Ishikawa (cell line): ENCODE measurements at regions not wholly inside any gene's neighbourhood (a gene's known extent, or its start where the extent isn't known, plus 50 kb on each side); places are given as distances from the start of the nearest gene placed in this dataset.

Experiments
- CEBPB ChIP-seq: IDR thresholded peaks from 2 replicates; pipeline ENCODE4 v1.6.1; 2012
- CREB1 ChIP-seq: IDR thresholded peaks from 2 replicates; pipeline ENCODE4 v1.6.1; 2012; ENCODE audit warnings: low read depth
- EGR1 ChIP-seq: IDR thresholded peaks from 2 replicates; pipeline ENCODE4 v1.6.1; 2012
- EP300 ChIP-seq: IDR thresholded peaks from 2 replicates; pipeline ENCODE4 v1.6.1; 2012; ENCODE audit warnings: borderline replicate concordance
- FOXM1 ChIP-seq: IDR thresholded peaks from 2 replicates; pipeline ENCODE4 v1.6.1; 2012; ENCODE audit warnings: low read depth, borderline replicate concordance
- NFIC ChIP-seq: IDR thresholded peaks from 2 replicates; pipeline ENCODE4 v1.6.1; 2012
- RAD21 ChIP-seq: IDR thresholded peaks from 2 replicates; pipeline ENCODE4 v1.6.1; 2012; ENCODE audit warnings: low read depth
- TAF1 ChIP-seq: IDR thresholded peaks from 2 replicates; pipeline ENCODE4 v1.6.1; 2012; ENCODE audit warnings: low read depth, mild to moderate bottlenecking
- TCF12 ChIP-seq: IDR thresholded peaks from 2 replicates; pipeline ENCODE4 v1.6.1; 2012; ENCODE audit warnings: low read depth
- TEAD4 ChIP-seq: IDR thresholded peaks from 2 replicates; pipeline ENCODE4 v1.6.1; 2012
- YY1 ChIP-seq: IDR thresholded peaks from 2 replicates; pipeline ENCODE4 v1.6.1; 2012; ENCODE audit warnings: low read depth
- ZBTB7A ChIP-seq: IDR thresholded peaks from 2 replicates; pipeline ENCODE4 v1.6.1; 2012; ENCODE audit warnings: low read depth
- TF ChIP-seq, protein P1 (sequence below): IDR thresholded peaks from 2 replicates; pipeline ENCODE4 v1.6.1; 2012
- TF ChIP-seq, protein P2 (sequence below): IDR thresholded peaks from 2 replicates; pipeline ENCODE4 v1.6.1; 2012; ENCODE audit warnings: low read depth, mild to moderate bottlenecking
- TF ChIP-seq, protein P3 (sequence below): IDR thresholded peaks from 2 replicates; pipeline ENCODE4 v1.6.1; 2012

DNA sequence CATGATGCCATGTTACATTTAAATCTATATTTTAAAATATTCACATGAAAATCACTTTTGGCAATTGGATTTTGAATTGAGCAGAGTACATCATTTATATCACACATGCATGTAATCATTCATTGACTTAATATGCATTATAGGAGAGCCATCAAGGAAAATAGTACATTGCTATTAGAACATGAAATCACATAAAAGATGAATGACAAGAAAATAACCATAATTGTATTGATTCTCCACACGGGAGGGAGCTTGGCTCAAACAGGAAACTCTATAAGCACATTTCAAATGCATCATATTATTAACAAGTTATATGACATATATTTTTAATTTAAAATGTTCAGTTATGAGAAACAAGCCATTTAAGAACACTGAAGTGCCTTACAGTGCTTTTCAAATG lies 208.6 kb upstream of the PRR20A start:
- TF ChIP-seq TEAD4: no peak
- TF ChIP-seq, protein P1, sequence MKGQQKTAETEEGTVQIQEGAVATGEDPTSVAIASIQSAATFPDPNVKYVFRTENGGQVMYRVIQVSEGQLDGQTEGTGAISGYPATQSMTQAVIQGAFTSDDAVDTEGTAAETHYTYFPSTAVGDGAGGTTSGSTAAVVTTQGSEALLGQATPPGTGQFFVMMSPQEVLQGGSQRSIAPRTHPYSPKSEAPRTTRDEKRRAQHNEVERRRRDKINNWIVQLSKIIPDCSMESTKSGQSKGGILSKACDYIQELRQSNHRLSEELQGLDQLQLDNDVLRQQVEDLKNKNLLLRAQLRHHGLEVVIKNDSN: no peak

DNA sequence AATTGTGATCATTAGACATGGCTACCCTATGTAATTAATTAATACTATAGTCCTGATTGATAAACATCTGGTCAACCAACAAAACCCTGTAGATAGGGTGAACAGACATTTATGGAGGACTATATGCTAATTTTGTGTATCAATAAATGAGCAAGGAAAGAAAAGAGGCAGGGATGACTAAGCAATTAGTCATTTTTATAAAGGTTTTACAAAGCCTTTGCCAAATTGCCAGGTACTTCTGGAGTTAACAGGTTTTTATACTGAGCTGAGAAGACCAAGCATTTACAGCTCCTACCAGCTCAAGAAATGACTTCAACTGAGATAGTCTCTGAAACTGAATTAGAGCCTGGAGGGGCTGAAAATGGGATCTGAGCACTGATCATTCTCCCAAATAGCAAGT lies 186.8 kb upstream of the PRR20A start:
- TF ChIP-seq, protein P2, sequence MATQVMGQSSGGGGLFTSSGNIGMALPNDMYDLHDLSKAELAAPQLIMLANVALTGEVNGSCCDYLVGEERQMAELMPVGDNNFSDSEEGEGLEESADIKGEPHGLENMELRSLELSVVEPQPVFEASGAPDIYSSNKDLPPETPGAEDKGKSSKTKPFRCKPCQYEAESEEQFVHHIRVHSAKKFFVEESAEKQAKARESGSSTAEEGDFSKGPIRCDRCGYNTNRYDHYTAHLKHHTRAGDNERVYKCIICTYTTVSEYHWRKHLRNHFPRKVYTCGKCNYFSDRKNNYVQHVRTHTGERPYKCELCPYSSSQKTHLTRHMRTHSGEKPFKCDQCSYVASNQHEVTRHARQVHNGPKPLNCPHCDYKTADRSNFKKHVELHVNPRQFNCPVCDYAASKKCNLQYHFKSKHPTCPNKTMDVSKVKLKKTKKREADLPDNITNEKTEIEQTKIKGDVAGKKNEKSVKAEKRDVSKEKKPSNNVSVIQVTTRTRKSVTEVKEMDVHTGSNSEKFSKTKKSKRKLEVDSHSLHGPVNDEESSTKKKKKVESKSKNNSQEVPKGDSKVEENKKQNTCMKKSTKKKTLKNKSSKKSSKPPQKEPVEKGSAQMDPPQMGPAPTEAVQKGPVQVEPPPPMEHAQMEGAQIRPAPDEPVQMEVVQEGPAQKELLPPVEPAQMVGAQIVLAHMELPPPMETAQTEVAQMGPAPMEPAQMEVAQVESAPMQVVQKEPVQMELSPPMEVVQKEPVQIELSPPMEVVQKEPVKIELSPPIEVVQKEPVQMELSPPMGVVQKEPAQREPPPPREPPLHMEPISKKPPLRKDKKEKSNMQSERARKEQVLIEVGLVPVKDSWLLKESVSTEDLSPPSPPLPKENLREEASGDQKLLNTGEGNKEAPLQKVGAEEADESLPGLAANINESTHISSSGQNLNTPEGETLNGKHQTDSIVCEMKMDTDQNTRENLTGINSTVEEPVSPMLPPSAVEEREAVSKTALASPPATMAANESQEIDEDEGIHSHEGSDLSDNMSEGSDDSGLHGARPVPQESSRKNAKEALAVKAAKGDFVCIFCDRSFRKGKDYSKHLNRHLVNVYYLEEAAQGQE: no peak
- no peak for TF ChIP-seq TEAD4

DNA sequence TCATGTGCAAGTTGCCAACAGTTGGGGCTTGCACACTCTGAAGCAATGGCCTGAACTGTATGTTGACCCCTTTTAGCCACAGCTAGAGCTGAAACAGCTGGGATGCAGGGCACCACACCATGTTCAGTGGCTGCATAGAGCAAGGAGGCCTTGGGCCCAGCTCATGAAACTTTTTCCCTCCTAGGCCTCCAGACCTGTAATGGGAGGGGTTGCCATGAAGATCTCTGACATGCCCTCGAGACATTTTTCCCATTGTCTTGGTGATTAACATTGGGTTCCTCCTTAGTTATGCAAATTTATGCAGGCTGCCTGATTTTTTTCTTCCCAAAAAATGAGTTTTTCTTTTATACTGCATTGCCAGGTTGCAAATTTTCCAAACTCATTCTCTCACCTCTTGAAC lies 165.1 kb upstream of the PRR20A start:
- TF ChIP-seq TCF12: no peak
- no peak for TF ChIP-seq YY1
- TF ChIP-seq NFIC: no peak
- TF ChIP-seq EP300: no peak
- TF ChIP-seq, protein P1: no peak

DNA sequence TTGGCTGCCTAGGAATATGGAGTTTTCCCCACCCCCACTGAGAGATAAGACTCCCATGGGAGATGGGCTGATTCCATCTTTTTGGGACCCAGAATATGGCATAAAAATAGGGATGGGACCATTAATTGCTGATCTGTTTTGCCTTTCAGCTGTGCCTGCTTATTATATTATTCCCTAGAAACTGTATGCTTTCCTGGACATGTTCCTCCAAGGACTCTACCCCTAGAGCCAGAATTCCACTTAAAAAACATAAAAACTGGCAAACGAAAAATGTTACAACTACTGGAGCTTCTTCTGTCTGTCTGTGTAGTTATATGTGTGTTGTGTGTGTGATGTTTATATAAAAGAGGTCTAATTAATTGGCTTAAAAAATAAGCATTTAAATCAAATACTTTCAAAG lies 159.9 kb upstream of the PRR20A start:
- TF ChIP-seq CEBPB (no peak), FOXM1 (no peak), ZBTB7A (no peak), TEAD4 (no peak)

DNA sequence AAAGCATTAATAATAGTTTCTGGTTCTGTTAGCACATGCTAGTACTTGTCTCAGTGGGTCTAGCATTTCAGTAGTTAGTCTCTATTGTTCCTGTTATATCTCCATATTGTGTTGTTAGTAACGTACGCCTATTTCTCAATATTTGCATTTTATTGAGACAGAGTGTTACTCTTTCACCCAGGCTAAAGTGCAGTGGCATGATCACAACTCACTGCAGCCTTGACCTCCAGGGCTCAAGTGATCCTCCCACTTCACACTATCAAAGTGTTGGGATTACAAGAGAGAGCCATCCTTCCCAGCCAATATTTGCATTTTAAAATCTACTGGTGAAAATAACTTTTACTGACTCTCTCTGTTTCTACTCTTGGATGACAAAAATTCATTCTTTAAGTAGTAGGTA lies 154.6 kb upstream of the PRR20A start:
- TF ChIP-seq NFIC: no peak
- TF ChIP-seq, protein P3, sequence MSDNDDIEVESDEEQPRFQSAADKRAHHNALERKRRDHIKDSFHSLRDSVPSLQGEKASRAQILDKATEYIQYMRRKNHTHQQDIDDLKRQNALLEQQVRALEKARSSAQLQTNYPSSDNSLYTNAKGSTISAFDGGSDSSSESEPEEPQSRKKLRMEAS: no peak
- TF ChIP-seq, protein P1: no peak
- TF ChIP-seq YY1: no peak
- TF ChIP-seq FOXM1: no peak
- TF ChIP-seq TEAD4: no peak
- TF ChIP-seq RAD21: no peak
- no peak for TF ChIP-seq TAF1
- TF ChIP-seq CEBPB: no peak
- TF ChIP-seq, protein P2: no peak
- no peak for TF ChIP-seq EGR1
- no peak for TF ChIP-seq TCF12
- no peak for TF ChIP-seq ZBTB7A
- TF ChIP-seq CREB1: no peak

DNA sequence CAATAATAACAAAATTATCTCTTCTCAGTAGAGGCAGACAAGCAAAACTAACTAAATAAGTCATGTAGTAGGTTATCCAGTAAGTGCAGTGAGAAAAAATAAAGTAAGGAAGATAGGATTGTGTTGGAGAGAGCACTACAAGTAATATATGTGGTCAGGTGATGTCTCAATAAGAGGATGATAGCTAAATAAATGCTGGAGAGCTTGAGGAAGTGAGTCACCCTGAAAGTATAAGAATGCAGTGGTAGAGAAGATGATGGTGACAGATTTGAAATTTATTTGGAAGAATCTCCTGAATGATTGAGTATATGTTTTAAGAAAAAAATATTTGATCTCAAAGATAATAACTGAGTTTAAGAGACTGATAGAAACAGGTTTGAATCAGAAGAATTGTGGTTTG lies 152.2 kb upstream of the PRR20A start:
- TF ChIP-seq NFIC (no peak), CREB1 (no peak), TEAD4 (no peak), FOXM1 (no peak), TCF12 (no peak), EGR1 (no peak), ZBTB7A (no peak), EP300 (no peak), CEBPB (no peak), YY1 (no peak), RAD21 (no peak), TAF1 (no peak)
- TF ChIP-seq, protein P3: no peak
- TF ChIP-seq, protein P1: no peak
- TF ChIP-seq, protein P2: no peak
